NOMO-1 (cell line): ENCODE measurements at regions not wholly inside any gene's neighbourhood (a gene's known extent, or its start where the extent isn't known, plus 50 kb on each side); places are given as distances from the start of the nearest gene placed in this dataset.

Experiments used
- DNase-seq, 2 experiments: peaks; one replicate each; lab custom pipeline; 2025; ENCODE audit not compliant: unreplicated experiment in 2 of 2; lab: John Stamatoyannopoulos, UW

DNA sequence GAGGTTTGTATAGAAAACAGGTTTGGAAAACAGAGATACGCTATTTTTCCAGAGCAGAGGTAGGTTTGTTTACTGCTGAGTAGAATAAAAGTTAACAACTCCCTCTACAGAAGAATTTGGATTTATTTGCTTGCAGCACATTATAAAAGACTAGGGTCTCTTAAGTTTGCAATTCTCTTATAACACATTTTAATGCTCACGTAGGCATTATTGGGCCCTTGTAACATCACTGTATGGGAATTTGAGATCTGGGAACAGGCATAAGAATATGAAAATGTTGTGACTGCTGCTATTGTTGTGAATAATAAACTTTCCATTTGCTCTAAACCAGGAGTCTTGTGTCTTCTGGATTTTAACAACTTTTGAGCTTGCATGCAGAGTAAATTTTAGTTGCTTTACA lies 128.3 kb upstream of the CADM2 start:
- no peak for DNase-seq

DNA sequence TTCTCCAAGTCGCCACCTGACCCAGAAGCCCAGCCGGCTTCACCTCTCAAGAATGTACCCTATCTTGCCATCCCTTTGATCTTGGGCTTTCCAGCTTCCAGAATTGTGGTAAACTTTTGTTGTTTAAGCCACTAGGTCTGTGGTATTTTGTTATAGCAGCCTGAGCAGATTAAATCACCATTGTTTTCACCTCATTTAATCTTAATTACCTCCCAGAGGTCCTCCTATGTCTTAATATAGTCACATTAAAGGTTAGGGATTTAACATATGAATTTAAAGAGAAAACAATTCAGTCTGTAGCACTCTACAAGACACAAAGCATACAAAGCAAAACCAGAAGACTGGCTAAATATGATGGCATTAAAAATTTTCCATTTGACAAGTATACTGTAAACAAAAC lies 123.4 kb upstream of the CADM2 start:
- no peak for DNase-seq

DNA sequence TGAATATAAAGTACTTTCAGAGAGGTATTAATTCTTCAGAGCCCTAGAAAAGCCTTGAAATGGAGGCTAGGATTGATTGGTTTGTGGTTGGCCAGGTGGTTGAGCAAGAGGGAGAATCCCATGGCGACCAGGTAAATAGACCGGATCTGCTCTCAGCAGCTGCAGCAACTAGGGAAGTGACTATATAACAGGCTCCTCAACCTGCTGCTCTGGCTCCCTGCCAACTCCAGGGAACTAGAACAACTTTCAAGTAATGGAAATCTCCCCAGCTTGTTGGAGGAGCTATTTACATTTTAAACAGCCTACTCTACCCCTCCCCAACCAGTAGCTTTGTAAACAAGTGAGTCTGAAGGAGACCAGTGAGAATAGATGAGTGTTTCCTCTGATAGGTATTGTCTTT lies 121.8 kb upstream of the CADM2 start:
- DNase-seq, result no peak

DNA sequence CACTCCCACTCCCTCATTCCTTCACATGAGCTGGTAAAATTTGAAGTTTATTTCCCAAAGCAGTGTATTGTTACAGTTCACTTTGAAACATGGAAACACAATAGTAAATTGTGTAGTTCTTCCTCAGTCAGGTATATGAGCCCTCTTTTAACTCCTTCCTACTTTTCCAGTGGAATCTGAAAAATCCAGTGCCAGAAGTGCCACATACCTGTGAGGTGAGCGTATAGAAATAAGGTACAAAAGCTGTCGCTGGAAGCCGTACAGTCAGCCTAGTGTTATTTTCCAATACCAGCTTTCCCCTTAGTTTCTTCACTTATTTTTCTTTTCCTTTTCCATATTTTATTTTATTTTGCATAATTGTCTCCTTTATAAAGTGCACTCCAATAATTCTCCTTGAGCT lies 81.7 kb upstream of the CADM2 start:
- DNase-seq, result no peak

DNA sequence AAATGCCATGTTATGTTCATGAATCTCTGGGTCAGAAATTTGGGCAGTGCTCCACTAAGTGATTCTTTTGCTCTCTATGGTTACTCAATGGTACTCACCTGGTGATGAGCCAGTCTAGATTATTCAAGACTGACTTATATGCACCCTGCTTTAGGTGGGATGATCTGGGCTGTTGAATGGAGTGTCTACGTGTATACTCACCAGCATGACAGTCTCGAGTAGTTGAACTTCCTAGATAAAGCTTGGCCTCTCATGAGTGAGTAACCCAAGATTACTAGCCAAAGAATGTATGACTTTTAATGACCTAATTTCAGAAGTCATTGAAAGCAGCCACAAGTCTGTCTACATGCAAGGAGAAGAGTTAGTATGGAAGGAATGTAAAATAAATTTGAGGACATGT lies 77.5 kb upstream of the CADM2 start:
- no peak for DNase-seq

DNA sequence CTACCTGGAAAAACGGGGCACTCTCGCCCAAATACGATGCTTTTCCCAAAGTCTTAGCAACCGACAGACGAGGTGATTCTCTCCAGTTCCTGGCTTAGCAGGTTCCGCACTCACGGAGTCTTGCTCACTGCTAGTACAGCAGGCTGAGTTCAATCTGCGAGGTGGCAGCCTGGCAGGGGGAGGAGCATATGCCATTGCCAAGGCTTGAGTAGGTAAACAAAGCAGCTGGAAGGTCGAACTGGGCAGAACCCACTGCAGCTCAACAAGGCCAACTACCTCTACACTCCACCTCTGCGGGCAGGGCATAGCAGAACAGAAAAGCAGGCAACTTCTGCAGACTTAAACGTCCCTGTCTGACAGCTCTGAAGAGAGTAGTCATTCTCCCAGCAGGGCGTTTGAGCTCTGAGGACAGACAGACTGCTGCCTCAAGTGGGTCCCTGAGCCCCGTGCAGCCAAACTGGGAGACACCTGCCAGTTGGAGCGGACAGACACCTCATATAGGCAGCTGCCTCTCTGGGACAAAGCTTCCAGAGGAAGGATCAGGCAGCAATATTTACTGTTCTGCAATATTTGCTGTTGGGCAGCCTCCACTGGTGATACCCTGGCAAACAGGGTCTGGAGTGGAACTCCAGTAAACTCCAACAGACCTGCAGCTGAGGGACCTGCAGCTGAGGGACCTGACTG lies 73.4 kb upstream of the CADM2 start:
- DNase-seq, result no peak

DNA sequence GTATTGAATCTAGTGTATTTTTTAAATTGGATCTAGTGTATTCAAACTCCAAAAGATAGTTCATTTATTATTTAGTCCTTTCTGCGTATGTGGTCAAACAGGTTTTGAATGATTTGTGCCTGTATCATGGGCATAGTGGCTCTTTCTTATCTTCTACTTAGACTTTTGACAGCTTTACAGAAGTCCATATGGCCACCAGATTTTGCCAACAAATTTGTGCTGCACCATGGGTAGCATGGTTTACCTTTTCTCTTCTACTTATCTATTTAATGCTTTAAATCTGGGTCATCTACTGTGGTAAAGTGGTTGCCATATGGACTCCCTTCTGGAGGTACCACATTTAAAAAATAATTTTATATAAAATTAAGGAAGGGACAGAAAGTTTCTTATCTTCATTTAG lies 66.9 kb upstream of the CADM2 start:
- no peak for DNase-seq

DNA sequence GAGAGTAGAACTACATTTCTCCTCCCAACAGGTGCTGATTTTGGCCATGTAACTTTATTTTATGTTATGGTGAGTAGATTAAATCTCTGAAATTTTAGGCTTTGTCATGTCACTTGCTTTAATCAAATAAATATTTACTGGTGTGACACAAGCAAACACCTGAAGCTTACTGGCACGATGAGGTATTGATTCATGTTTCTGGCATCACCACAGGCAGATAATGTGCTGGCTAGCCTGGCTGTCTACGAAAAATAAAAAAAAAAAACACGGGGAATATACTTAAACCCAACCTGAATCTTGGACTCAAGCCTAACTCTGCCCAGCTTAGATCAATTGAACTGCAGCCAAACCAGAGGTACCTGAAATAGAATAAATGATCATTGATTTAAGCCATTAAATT lies 65.6 kb upstream of the CADM2 start:
- no peak for DNase-seq

DNA sequence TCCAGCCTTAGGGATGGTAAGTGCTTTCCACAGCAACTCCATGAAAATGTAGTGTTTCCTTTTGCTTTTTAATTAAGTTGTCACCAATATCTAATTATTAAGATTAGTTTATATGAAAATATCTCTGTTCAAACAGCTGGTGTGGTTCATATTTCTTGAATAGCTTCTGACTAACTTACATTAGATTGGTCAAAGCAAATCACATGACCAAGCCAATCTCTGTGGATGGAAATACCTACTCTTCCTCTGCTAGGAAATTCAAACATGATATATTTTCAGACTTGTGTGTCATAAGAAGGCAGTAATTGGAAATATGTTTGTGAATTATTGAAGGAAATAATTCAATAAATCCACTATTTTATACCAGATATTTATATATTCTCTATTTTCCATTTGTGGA lies 54.6 kb upstream of the CADM2 start:
- DNase-seq, result no peak

DNA sequence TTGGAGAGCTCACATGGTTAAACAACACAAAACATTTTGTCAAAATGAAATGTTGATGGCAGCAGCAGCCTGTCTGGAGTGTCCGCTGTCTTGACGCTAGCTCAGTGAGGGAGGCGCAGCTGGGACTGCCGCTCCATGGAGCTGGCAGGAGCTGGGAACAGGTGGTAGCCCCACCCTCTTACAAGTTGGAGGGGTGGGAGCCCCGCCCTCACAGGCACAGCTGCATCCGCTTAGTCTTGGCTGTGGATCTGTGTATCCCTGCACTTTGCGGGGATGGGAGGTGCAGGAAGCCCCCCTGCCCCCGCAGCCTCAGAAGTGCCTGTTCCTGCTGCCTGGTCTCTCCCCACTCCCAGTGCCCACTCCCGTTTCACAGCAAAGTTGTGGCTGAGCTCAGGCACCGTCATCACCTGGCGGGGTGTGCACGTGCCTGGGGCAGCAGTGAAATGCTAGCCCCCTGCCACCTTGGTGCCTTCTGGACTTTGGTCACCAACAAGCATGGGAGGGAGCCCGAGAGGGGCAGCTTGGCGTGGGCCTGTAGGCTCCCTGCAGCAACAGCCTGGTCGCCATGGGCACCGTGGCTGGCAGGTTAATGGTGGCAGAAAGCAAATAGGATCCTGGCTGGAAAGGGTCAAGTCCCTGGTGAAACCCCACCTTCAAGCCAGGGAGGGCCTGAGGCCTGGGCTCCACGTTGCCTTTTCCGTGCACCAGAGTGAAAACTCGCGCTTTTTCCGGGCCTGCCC lies 53.8 kb upstream of the CADM2 start:
- no peak for DNase-seq

DNA sequence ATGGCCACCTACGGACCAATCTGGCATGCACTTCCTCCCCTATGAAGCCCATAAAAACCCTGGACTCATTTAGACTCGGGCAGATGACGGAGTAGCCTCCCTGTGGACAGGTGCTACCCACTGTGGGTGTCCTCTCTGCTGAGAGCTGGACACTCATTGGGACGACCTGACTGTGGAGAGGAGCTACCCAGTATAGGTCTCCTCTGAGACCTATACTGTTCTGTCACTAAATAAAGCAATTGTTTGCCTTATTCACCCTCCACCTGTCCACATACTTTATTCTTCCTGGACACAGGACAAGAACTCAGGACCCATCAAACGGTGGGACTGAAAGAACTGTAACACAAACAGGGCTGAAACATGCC lies 53.3 kb upstream of the CADM2 start:
- DNase-seq, result no peak

DNA sequence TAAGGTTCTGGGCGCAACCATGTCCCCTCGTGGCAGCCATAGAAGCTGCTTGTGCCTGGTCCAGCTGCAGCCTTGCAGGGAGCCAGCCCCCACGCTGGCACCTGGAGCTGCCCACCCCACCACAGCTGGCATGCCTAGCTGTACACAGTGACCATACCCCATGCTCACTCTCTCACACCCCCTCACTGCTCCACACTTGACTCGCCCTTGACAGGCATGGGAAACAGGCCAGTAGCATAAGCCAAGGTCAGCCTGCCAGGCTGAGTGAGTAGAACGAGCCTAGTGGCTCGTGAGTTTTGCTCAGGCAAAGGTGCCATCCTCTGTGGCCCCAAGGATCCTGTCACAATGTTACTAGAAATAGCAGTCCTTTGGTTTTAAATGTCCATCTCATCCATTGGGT lies 52.7 kb upstream of the CADM2 start:
- no peak for DNase-seq
